Activated naive CD8-positive, alpha-beta T cell treated with anti-CD3 and anti-CD28 coated beads, Interleukin-2, amount 10 ng/mL, durations not matched to agents 7 days and 5 days (primary cell): ENCODE measurements at regions not wholly inside any gene's neighbourhood (a gene's known extent, or its start where the extent isn't known, plus 50 kb on each side); places are given as distances from the start of the nearest gene placed in this dataset.

Experiments
- ATAC-seq: fragments of 150-1000 bp; cut with Tn5 transposase; one replicate; pipeline ENCODE4 v1.10.0; 2021; ENCODE audit warnings: low read depth, moderate library complexity
- POLR2A ChIA-PET: fragments of 350-600 bp; sonication (Branson Sonifier 250); formaldehyde crosslinking; loops from one replicate; lab custom pipeline; 2021; ENCODE audit warnings: antibody characterized with exemption; lab: Charles Lee
- DNase-seq: peaks from one replicate; pipeline ENCODE4 v3.0.0; 2021
- H3K27ac Mint-ChIP-seq: one replicate; pipeline ENCODE4 v1.8.0; 2022; ENCODE audit warnings: mild to moderate bottlenecking, mixed read lengths
- H3K27me3 Mint-ChIP-seq: one replicate; pipeline ENCODE4 v1.8.0; 2022; ENCODE audit warnings: mild to moderate bottlenecking, moderate library complexity, mixed read lengths
- H3K36me3 Mint-ChIP-seq: one replicate; pipeline ENCODE4 v1.8.0; 2021; ENCODE audit warnings: mild to moderate bottlenecking, mixed read lengths
- H3K4me1 Mint-ChIP-seq: one replicate; pipeline ENCODE4 v1.8.0; 2021; ENCODE audit warnings: mixed read lengths
- H3K4me3 Mint-ChIP-seq: one replicate; pipeline ENCODE4 v1.8.0; 2022; ENCODE audit warnings: mild to moderate bottlenecking, moderate library complexity, mixed read lengths
- H3K9me3 Mint-ChIP-seq: one replicate; pipeline ENCODE4 v1.8.0; 2021; ENCODE audit warnings: mixed read lengths

DNA sequence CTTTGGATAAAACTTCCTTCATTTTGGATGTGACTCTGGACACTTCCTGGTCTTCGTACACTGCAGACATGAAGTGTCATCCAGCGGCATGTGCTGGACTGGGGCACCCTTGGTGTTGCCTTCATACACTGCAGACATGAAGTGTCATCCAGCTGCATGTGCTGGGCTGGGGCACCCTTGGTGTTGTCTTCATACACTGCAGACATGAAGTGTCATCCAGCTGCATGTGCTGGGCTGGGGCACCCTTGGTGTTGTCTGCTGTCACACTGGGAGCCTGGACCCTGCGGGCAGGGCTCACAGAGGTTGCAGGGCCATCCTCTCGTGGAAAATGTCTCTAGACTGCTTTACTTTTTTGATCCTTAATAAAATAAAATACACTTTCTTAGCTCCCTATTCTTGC lies 771.4 kb downstream of the BRD1 start:
- H3K9me3 Mint-ChIP-seq: no peaks in the 10 kb centered on the region
- POLR2A ChIA-PET: no interaction called here
- H3K36me3 Mint-ChIP-seq: no peaks in the 10 kb centered on the region
- ATAC-seq (no peak), DNase-seq (peak; percentile 1)
- no peaks in the 10 kb centered on the region for H3K27me3 Mint-ChIP-seq
- no peak overlapping the region for H3K4me3 Mint-ChIP-seq
- no peaks in the 10 kb centered on the region for H3K4me1 Mint-ChIP-seq
- H3K27ac Mint-ChIP-seq: no peak overlapping the region

DNA sequence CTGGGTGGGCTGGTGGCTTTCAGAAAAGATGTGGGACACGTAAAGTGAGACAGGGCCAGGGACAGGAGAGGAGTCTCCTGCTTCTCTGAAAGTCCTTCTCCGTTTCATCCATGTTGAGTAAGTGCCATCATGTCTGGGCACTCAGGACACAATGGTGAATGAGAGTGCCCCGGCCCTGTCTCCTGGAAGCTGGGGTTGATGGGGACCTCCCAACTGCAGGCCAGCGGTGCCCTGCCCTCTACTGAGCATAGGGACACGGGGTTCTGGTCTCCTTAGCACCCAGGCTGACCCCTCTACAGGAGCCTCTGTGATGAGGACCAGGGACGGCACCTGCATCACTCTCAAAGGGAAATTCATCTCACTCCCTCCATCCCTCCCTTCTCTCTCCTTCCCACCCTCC lies 772.3 kb downstream of the BRD1 start:
- H3K27ac Mint-ChIP-seq: no peak overlapping the region
- H3K36me3 Mint-ChIP-seq: no peaks in the 10 kb centered on the region
- H3K4me3 Mint-ChIP-seq: no peak overlapping the region
- ATAC-seq (no peak), DNase-seq (peak; percentile 12)
- POLR2A ChIA-PET: no interaction called here
- no peaks in the 10 kb centered on the region for H3K27me3 Mint-ChIP-seq
- no peaks in the 10 kb centered on the region for H3K9me3 Mint-ChIP-seq
- H3K4me1 Mint-ChIP-seq: no peaks in the 10 kb centered on the region

GRCh38 chr22:49053578-49053977 lies 774.1 kb downstream of the BRD1 start:
- no peaks in the 10 kb centered on the region for H3K9me3 Mint-ChIP-seq
- no peak for DNase-seq
- POLR2A ChIA-PET: interaction anchor here (0.7 kb wide), 2 partner anchors 7 to 278 kb away, joined by 3 to 4 read pairs; no protein-coding TSS in a partner anchor
- no peaks in the 10 kb centered on the region for H3K27me3 Mint-ChIP-seq
- no peak overlapping the region for H3K27ac Mint-ChIP-seq
- H3K36me3 Mint-ChIP-seq: no peaks in the 10 kb centered on the region
- no peak for ATAC-seq
- no peaks in the 10 kb centered on the region for H3K4me1 Mint-ChIP-seq
- H3K4me3 Mint-ChIP-seq: no peak overlapping the region

GRCh38 chr22:49052560-49052959 lies 775.1 kb downstream of the BRD1 start:
- Mint-ChIP-seq H3K4me3 (peak overlapping the region; percentile 84), H3K4me1 (no peaks in the 10 kb centered on the region), H3K36me3 (no peaks in the 10 kb centered on the region), H3K27me3 (no peaks in the 10 kb centered on the region), H3K27ac (no peak overlapping the region), H3K9me3 (no peaks in the 10 kb centered on the region)
- POLR2A ChIA-PET: no interaction called here
- no peak for DNase-seq
- no peak for ATAC-seq

DNA sequence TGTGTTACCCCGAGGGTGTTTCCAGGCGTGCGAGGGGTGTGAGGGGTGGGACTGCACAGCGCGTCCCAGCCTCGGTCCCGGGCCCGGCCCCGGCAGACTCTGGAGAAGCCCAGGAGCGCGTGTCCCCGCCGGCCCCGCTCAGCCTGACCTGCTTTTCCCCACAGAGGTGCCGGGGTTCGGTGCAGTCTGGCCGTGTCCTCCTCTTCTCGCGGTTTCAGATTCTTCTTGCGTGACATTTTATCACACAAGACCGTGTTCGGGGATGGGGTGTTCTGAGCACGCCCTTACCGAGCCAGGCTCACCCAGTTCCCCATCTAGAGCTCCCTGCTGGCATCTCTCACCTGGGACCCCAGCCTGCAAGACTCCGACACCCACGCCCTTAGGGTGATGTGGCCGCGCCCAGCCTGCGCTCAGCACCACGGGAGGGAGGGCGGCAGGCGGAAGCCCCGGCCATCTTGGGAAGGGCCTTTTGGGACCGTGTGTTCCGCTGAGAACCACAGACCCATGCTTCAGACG lies 775.6 kb downstream of the BRD1 start:
- ATAC-seq (peak; percentile 84), DNase-seq (peak; percentile 51)
- Mint-ChIP-seq H3K4me1 (no peaks in the 10 kb centered on the region), H3K36me3 (no peaks in the 10 kb centered on the region), H3K9me3 (no peaks in the 10 kb centered on the region), H3K27ac (peak overlapping the region; percentile 67), H3K4me3 (peak overlapping the region; percentile 84), H3K27me3 (no peaks in the 10 kb centered on the region)
- POLR2A ChIA-PET: no interaction called here

DNA sequence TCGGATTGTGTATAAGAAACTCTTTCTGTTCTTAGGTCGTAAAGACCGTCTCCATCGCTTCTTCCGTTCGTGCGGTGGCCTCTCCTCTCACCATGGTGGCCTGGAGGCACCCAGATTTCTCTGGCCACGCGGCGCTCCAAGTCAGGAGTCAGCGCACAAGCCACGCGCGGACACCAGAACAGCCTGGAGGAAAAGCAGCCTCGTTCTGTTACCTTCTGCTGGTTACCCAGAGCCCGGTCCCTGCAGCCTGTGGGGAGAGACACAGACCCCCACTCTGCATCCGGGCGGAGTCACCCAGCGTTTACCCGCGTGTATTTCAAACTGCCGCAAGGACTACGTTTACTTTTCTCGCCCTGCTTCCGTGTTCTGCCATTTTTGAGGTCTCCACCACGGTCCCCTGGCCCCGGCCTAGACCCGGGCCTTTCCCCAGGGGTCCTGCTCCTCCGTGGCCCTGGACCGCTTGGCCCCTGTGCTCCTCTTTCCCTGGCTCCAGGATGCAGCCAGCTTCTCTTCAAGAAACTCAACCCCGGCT lies 776.1 kb downstream of the BRD1 start:
- no peak overlapping the region for H3K27ac Mint-ChIP-seq
- DNase-seq (no peak), ATAC-seq (no peak)
- H3K4me3 Mint-ChIP-seq: peak overlapping the region; percentile 60
- POLR2A ChIA-PET: no interaction called here
- no peaks in the 10 kb centered on the region for H3K36me3 Mint-ChIP-seq
- H3K27me3 Mint-ChIP-seq: no peaks in the 10 kb centered on the region
- no peaks in the 10 kb centered on the region for H3K4me1 Mint-ChIP-seq
- no peaks in the 10 kb centered on the region for H3K9me3 Mint-ChIP-seq

DNA sequence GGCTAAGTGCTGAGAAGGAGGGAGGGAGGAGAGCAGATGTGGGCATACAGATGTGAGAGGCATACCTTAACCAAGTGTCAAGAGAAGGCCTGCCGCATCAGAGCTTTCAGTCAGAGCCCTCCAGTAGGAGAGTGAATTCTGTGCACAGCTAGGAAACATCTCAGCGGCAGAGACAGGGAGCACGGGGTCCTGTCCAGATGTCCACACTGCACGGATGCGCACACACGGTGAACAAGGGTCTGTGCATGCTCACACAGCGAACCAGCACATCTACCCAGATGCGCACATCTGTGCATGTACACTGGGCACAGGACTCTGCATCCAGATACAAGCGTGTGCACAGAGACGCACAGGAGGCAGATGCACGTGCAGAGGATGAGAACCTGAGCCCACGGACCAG lies 778.0 kb downstream of the BRD1 start:
- H3K36me3 Mint-ChIP-seq: no peaks in the 10 kb centered on the region
- no peak overlapping the region for H3K27ac Mint-ChIP-seq

GRCh38 chr22:49048591-49048990 lies 779.1 kb downstream of the BRD1 start:
- peaks cover 2% of the 10 kb centered on the region for H3K27me3 Mint-ChIP-seq
- H3K27ac Mint-ChIP-seq: no peak overlapping the region
- H3K4me1 Mint-ChIP-seq: no peaks in the 10 kb centered on the region
- no peaks in the 10 kb centered on the region for H3K9me3 Mint-ChIP-seq
- no peaks in the 10 kb centered on the region for H3K36me3 Mint-ChIP-seq
- POLR2A ChIA-PET: no interaction called here
- DNase-seq (no peak), ATAC-seq (no peak)
- H3K4me3 Mint-ChIP-seq: no peak overlapping the region

More for the DNA sequence above, 778.0 kb downstream of the BRD1 start:
- H3K4me3 Mint-ChIP-seq: no peak overlapping the region
- no peaks in the 10 kb centered on the region for H3K4me1 Mint-ChIP-seq
- no peaks in the 10 kb centered on the region for H3K27me3 Mint-ChIP-seq
- ATAC-seq: no peak
- DNase-seq: no peak
- POLR2A ChIA-PET: no interaction called here
- no peaks in the 10 kb centered on the region for H3K9me3 Mint-ChIP-seq

DNA sequence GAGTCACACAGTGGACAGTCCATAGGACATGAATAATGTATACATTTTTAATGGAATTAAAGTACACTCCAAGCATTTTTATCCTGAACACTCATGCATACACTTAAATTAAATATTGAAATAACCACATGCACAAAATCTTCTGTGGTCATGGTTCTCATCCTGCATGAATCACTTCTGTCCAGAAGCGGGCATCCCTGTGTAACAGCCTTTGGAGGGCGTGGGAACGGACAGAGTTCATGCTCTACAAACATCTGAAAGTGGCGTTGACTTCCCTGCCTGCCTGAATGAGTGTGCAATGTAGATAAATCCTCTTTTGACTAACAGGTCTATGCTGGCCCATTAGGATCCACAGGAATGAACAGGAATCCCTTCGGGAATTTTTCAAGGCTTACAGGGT lies 780.2 kb downstream of the BRD1 start:
- Mint-ChIP-seq H3K27ac (no peak overlapping the region), H3K27me3 (peaks cover 2% of the 10 kb centered on the region), H3K9me3 (no peaks in the 10 kb centered on the region), H3K36me3 (no peaks in the 10 kb centered on the region), H3K4me1 (no peaks in the 10 kb centered on the region), H3K4me3 (no peak overlapping the region)
- POLR2A ChIA-PET: no interaction called here
- ATAC-seq (no peak), DNase-seq (no peak)

- ATAC-seq (no peak), DNase-seq (peak; percentile 42)
- POLR2A ChIA-PET: no interaction called here
- Mint-ChIP-seq H3K27ac (no peak overlapping the region), H3K4me3 (no peak overlapping the region), H3K27me3 (peaks cover 2% of the 10 kb centered on the region), H3K4me1 (no peaks in the 10 kb centered on the region), H3K36me3 (no peaks in the 10 kb centered on the region), H3K9me3 (no peaks in the 10 kb centered on the region)
Observed at GRCh38 chr22:49046546-49047361, 780.9 kb downstream of the BRD1 start.

GRCh38 chr22:49046000-49046545 lies 781.6 kb downstream of the BRD1 start:
- DNase-seq (no peak), ATAC-seq (no peak)
- no peak overlapping the region for H3K4me3 Mint-ChIP-seq

GRCh38 chr22:49045276-49045675 lies 782.4 kb downstream of the BRD1 start:
- ATAC-seq (no peak), DNase-seq (peak; percentile 1)
- H3K9me3 Mint-ChIP-seq: no peaks in the 10 kb centered on the region
- no peaks in the 10 kb centered on the region for H3K36me3 Mint-ChIP-seq
- no peaks in the 10 kb centered on the region for H3K4me1 Mint-ChIP-seq
- H3K27me3 Mint-ChIP-seq: peaks cover 2% of the 10 kb centered on the region
- no peak overlapping the region for H3K4me3 Mint-ChIP-seq
- H3K27ac Mint-ChIP-seq: no peak overlapping the region
- POLR2A ChIA-PET: no interaction called here

More at GRCh38 chr22:49046000-49046545, 781.6 kb downstream of the BRD1 start:
- peaks cover 2% of the 10 kb centered on the region for H3K27me3 Mint-ChIP-seq
- no peaks in the 10 kb centered on the region for H3K9me3 Mint-ChIP-seq
- no peak overlapping the region for H3K27ac Mint-ChIP-seq
- H3K4me1 Mint-ChIP-seq: no peaks in the 10 kb centered on the region
- POLR2A ChIA-PET: no interaction called here
- H3K36me3 Mint-ChIP-seq: no peaks in the 10 kb centered on the region

DNA sequence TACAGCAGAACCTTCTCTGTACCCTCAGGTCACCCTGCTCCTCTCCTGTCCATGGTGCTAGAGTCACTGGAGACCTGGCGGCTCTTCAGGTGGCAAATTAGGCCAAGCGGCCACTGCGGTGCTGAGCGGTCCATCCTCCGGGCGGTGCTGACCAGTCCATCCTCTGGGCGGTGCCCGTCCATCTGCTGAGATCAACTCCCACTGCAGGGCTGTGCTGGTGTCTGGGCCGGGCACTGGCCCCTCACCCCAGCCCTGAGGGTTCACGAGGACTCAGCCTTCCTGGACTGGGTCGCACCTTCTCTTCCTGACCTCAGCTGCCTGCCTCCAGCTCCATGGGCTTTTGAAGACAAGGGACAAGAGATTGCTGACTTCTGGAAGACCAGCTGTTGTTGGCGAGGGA lies 782.9 kb downstream of the BRD1 start:
- H3K27ac Mint-ChIP-seq: no peak overlapping the region
- H3K27me3 Mint-ChIP-seq: peaks cover 2% of the 10 kb centered on the region
- ATAC-seq (no peak), DNase-seq (peak; percentile 10)
- POLR2A ChIA-PET: no interaction called here
- H3K36me3 Mint-ChIP-seq: no peaks in the 10 kb centered on the region
- H3K4me3 Mint-ChIP-seq: no peak overlapping the region
- H3K9me3 Mint-ChIP-seq: no peaks in the 10 kb centered on the region
- no peaks in the 10 kb centered on the region for H3K4me1 Mint-ChIP-seq

- Mint-ChIP-seq H3K27me3 (peaks cover 2% of the 10 kb centered on the region), H3K27ac (no peak overlapping the region), H3K9me3 (no peaks in the 10 kb centered on the region), H3K4me1 (no peaks in the 10 kb centered on the region), H3K4me3 (no peak overlapping the region), H3K36me3 (no peaks in the 10 kb centered on the region)
- ATAC-seq (no peak), DNase-seq (peak; percentile 21)
- POLR2A ChIA-PET: no interaction called here
Observed at GRCh38 chr22:49044091-49044490, 783.6 kb downstream of the BRD1 start.
